ENCODE measurements at regions not wholly inside any gene's neighbourhood (a gene's known extent, or its start where the extent isn't known, plus 50 kb on each side); places are given as distances from the start of the nearest gene placed in this dataset.

DNA sequence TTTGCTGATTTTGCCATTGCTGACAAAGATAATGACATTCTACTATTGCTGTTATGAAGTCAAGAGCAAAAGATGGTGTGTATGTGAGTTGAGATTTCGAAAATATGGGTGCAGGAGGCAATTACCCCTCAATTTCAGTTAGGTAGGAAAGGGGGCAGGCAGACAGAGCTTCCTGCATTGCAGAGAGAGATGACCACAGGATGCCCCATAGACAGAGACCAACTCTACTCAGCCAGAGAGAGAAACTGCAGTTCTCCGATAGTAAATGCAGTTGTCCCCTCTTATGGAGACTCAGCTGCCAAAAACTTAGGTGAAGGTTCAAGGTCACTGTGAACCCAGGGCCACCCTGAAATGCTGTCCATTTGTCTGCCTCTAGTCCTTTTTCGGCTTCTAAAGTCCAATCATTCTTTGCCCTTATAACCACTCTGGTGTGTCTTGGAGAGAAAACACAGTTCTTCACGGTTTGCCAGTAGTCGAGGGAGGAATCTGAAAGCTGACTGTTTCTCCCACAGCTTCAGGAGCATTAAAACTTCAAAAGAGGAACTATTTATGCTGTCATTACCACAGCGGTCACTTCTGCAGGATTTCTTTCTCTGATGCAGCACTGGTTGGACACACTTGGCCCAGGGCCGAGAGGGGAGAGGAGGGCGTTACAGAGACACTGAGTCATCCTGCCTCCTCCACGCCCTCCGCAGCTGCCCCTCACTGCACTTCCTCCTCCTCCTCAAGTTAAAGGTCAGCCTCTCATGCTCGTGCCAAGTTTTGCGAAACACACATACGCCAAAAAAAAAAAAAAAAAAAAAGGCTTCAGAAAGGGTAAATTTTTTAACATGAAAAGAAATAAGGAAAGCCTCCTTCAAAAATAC, 264.3 kb downstream of the FOXO1 start:
- Histone ChIP-seq H3K4me1 (ENCODE audit: insufficient read depth) (peaks cover 13% of the 10 kb centered on the region), H3K9me3 (no peaks in the 10 kb centered on the region), H3K4me3 (no peak overlapping the region), H3K27ac (peak overlapping the region in 1 of 2 donors; percentile 75), H3K36me3 (no peaks in the 10 kb centered on the region), H3K27me3 (no peaks in the 10 kb centered on the region)
- intact Hi-C loops (cut with DNase I): loop anchor here in 3 of 4 donors (5.0 to 10.0 kb wide), 3 partner anchors 167 to 335 kb away; partner anchors contain the start of gene FOXO1 (in 2 of the 3)
- peak; percentile 95 to 99 (median 98) for DNase-seq
- 3 to 5% (median 4%) methylated on average over 13 of the region's 13 CpGs for WGBS, 3 donors
- TF ChIP-seq CTCF (IDR thresholded peaks at IDR 0.05) (no peak), POLR2A (IDR thresholded peaks at IDR 0.05) (no peak)

GRCh38 chr13:40402931-40403431, 263.5 kb downstream of the FOXO1 start:
- peak; percentile 34 to 57 (median 42) for DNase-seq
- H3K4me1 ChIP-seq (ENCODE audit: insufficient read depth): peaks cover 13% of the 10 kb centered on the region
- intact Hi-C loops (cut with DNase I): loop anchor here in 3 of 4 donors (5.0 to 10.0 kb wide), 3 partner anchors 168 to 336 kb away; partner anchors contain the start of gene FOXO1 (in 2 of the 3)

GRCh38 chr13:40403509-40404241, 262.8 kb downstream of the FOXO1 start:
- peak overlapping the region; percentile 49 to 56 for H3K27ac ChIP-seq
- H3K9me3 ChIP-seq: no peaks in the 10 kb centered on the region
- intact Hi-C loops (cut with DNase I): loop anchor here in 3 of 4 donors (5.0 to 10.0 kb wide), 3 partner anchors 169 to 336 kb away; partner anchors contain the start of gene FOXO1 (in 2 of the 3)
- no peaks in the 10 kb centered on the region for H3K36me3 ChIP-seq
- H3K4me3 ChIP-seq: no peak overlapping the region
- no peaks in the 10 kb centered on the region for H3K27me3 ChIP-seq
- WGBS, 3 donors: 83 to 88% (median 83%) methylated on average over 17 of the region's 17 CpGs
- no peak for TF ChIP-seq EP300 (IDR thresholded peaks at IDR 0.05)
- TF ChIP-seq CTCF (IDR thresholded peaks at IDR 0.05): no peak
- no peak for TF ChIP-seq POLR2A (IDR thresholded peaks at IDR 0.05)
- peaks cover 13% of the 10 kb centered on the region for H3K4me1 ChIP-seq (ENCODE audit: insufficient read depth)
- DNase-seq: peak in 1 of 5 donors; percentile 33

More at GRCh38 chr13:40402931-40403431, 263.5 kb downstream of the FOXO1 start:
- H3K9me3 ChIP-seq: no peaks in the 10 kb centered on the region
- no peak overlapping the region for H3K4me3 ChIP-seq
- H3K36me3 ChIP-seq: no peaks in the 10 kb centered on the region
- H3K27me3 ChIP-seq: no peaks in the 10 kb centered on the region
- WGBS, 3 donors: 2 to 9% (median 3%) methylated on average over 9 of the region's 9 CpGs
- TF ChIP-seq CTCF (IDR thresholded peaks at IDR 0.05): no peak
- TF ChIP-seq POLR2A (IDR thresholded peaks at IDR 0.05): no peak
- TF ChIP-seq EP300 (IDR thresholded peaks at IDR 0.05): no peak
- H3K27ac ChIP-seq: peak overlapping the region; percentile 49 to 56

GRCh38 chr13:40404407-40404806, 262.0 kb downstream of the FOXO1 start:
- no peak for TF ChIP-seq CTCF (IDR thresholded peaks at IDR 0.05)
- TF ChIP-seq EP300 (IDR thresholded peaks at IDR 0.05): no peak
- no peak for TF ChIP-seq POLR2A (IDR thresholded peaks at IDR 0.05)
- Histone ChIP-seq H3K4me3 (no peak overlapping the region), H3K4me1 (ENCODE audit: insufficient read depth) (peaks cover 13% of the 10 kb centered on the region), H3K36me3 (no peaks in the 10 kb centered on the region), H3K27me3 (no peaks in the 10 kb centered on the region), H3K27ac (no peak overlapping the region), H3K9me3 (no peaks in the 10 kb centered on the region)
- 88 to 90% (median 90%) methylated on average over 6 of the region's 6 CpGs for WGBS, 3 donors
- intact Hi-C loops (cut with DNase I): loop anchor here in 3 of 4 donors (5.0 to 10.0 kb wide), 3 partner anchors 170 to 337 kb away; partner anchors contain the start of gene FOXO1 (in 2 of the 3)
- no peak for DNase-seq
